ENCODE measurements at regions not wholly inside any gene's neighbourhood (a gene's known extent, or its start where the extent isn't known, plus 50 kb on each side); places are given as distances from the start of the nearest gene placed in this dataset.
"Not testable (repeated sequence)": the region's sequence is repeated elsewhere in the genome, so short reads cannot be mapped to it uniquely, and the experiment has no call there.

GRCh38 chr9:106468431-106468830 lies 394.5 kb upstream of the ZNF462 start:
- FAIRE-seq (no peak), DNase-seq (ENCODE audit: insufficient read length, low spot score) (no peak)

GRCh38 chr9:106478312-106478711 lies 384.7 kb upstream of the ZNF462 start:
- DNase-seq (ENCODE audit: insufficient read length, low spot score), result no peak
- no peak for FAIRE-seq

GRCh38 chr9:106478727-106479126 lies 384.2 kb upstream of the ZNF462 start:
- FAIRE-seq (no peak), DNase-seq (ENCODE audit: insufficient read length, low spot score) (no peak)

DNA sequence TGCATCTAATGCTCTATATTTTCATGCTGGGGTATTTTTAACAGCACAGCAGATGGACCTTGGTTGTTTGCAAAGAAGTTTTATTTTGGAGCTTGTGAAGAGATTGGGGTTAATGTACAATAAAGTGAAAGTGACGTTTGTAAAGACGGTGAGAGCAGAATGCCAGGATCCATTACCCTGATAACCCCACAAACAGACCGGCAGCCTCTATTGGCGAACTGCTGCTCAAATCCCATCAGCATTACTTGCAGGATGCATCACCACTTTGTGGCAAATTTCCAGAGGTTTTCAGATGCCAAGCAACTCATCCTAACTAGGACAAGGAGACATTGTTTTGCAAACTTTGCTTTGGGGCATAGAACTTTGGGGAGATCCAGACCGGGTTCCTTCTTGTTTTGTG lies 383.3 kb upstream of the ZNF462 start:
- DNase-seq (ENCODE audit: insufficient read length, low spot score) (no peak), FAIRE-seq (no peak)

DNA sequence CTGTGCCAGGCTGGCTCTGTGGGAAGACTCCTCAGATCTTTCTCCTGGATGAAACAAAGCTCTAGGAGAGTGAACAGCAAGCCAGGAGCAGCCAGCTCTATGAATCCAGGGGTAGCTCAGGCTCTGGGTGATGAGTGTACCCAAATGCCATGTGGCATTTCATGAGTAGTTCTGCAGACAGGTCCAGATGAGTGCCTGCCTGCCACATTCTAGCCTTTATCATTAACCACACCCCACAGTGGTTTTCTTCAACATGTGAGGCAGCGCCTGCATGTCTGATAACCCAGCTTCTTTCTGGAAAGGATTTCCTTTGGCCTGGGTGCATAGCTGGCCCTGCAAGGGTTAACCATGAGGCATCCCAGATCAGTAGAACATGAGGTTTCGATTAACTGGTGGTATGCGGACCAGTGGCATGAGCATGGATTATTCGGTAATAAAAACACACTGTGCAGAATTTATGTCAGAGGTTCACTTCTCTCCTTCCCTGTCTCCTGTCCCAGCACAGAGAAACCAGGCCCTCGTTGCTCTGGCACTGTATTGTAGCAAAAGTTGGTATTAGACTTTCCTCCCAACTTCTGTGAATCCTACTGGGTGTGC lies 381.9 kb upstream of the ZNF462 start:
- no peak for DNase-seq (ENCODE audit: insufficient read length, low spot score)
- FAIRE-seq, result no peak

DNA sequence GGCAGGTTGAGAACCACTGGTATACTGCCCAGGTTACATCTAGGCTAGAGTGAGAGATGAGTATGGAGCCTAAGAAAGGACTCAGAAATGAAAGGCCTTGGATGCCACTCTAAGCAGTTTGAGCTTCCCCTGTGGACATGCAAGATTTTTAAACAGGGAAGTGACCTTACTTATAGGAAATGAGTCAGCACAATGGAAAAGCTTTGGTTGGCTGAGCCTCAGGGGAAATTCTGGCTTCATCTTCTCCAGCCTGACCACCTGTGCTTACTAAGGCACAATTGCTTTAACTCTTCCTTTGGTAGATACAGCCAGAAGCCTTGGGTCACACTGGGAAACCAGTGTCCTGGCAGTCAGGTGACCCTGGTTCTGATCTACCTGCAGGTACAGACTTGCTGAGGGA lies 380.2 kb upstream of the ZNF462 start:
- FAIRE-seq (no peak), DNase-seq (ENCODE audit: insufficient read length, low spot score) (no peak)

GRCh38 chr9:106486685-106487084 lies 376.3 kb upstream of the ZNF462 start:
- DNase-seq (ENCODE audit: insufficient read length, low spot score), result no peak
- FAIRE-seq, result no peak

GRCh38 chr9:106487266-106487665 lies 375.7 kb upstream of the ZNF462 start:
- no peak for DNase-seq (ENCODE audit: insufficient read length, low spot score)
- no peak for FAIRE-seq

- DNase-seq (ENCODE audit: insufficient read length, low spot score); FAIRE-seq: not testable (repeated sequence)
Measured at GRCh38 chr9:106492126-106492525, 370.8 kb upstream of the ZNF462 start.

GRCh38 chr9:106500171-106500570 lies 362.8 kb upstream of the ZNF462 start:
- no peak for DNase-seq (ENCODE audit: insufficient read length, low spot score)
- no peak for FAIRE-seq

GRCh38 chr9:106501210-106501609 lies 361.8 kb upstream of the ZNF462 start:
- not testable (repeated sequence) for FAIRE-seq

GRCh38 chr9:106502930-106503329 lies 360.0 kb upstream of the ZNF462 start:
- FAIRE-seq, result no peak
- DNase-seq (ENCODE audit: insufficient read length, low spot score), result no peak

More at GRCh38 chr9:106501210-106501609, 361.8 kb upstream of the ZNF462 start:
- DNase-seq (ENCODE audit: insufficient read length, low spot score), result not testable (repeated sequence)

- DNase-seq (ENCODE audit: insufficient read length, low spot score) (no peak), FAIRE-seq (no peak)
Measured at GRCh38 chr9:106503759-106504158, 359.2 kb upstream of the ZNF462 start.

DNA sequence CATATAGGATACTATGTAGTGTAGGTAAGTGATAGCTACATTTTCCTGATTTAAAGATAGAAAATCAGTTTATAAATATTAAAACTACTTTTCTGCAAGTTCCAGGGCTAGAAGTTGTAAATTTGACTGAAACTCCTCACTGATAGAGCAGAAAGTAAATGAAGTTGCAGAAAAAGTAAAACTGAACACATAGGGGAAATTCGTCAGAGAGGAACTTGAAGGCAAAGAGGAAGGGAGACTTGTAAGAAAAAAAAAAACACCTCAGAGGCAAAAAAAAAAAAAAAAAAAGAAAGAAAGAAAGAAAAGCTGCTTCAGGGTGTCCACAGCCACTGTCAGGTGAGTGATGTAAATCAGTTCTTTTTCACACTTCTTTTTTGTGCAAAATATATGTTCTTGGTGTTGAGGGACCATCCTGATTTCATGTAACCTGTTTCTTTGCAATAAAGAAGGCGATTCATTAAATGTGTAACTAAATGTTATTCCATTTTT lies 336.2 kb upstream of the ZNF462 start:
- no peak for FAIRE-seq
- no peak for DNase-seq (ENCODE audit: insufficient read length, low spot score)

- DNase-seq (ENCODE audit: insufficient read length, low spot score) (no peak), FAIRE-seq (no peak)
Measured at GRCh38 chr9:106528158-106528557, 334.8 kb upstream of the ZNF462 start.

- DNase-seq (ENCODE audit: insufficient read length, low spot score) (no peak), FAIRE-seq (no peak)
Measured at GRCh38 chr9:106529616-106530015, 333.4 kb upstream of the ZNF462 start.

DNA sequence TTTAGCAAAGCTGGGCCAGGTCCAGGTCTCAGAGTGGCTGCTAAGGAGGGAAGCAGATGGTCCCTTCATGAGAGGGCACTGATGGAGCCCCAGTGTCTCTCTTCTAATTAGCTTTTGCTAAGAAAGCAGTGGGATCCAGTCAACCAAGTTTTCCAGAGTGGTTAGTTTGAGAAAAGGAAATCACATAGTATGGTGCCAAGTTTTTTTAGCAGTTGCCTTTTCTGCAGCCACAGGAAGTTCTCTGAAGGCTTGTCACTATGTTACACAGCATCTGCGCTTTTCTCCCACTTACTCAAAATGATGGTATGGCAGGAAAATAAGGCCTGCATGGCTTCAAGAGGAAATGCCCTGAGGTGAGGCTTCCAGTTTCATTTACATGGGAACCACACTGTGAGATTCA lies 331.5 kb upstream of the ZNF462 start:
- DNase-seq (ENCODE audit: insufficient read length, low spot score) (no peak), FAIRE-seq (no peak)

DNA sequence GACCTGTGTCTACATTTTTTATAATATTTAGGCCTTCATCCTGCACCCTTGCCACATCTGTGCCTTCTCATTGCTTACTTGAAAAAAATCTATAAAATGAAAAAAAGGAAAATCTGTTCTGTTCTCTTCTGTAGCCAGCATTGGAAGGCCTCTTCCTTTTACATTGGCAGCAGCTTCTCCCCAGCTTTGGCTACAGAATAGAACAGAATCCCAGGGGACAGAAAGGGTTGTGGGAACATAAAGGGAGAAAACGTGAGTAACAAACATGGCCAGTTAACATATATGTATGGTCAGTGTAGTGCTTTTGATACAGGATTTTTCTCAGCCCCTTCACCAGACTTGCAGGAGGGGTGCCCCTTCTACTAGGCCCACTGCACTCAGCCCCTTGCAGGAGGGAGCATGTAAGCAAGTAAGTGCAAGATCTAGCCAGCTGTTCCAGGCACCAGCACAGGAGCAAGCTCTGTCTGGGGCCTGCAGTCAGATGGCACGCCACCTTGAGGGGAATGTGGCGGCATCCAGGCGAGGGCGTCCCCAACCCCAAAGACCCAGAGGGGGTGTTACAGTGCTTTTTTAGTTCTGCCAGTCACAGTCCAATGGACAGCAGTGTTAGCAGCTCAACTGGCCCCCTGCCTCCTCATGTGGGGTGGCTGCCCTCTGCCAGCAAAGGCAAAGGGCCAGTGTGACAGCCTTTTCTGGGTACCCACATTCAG lies 330.5 kb upstream of the ZNF462 start:
- DNase-seq (ENCODE audit: insufficient read length, low spot score) (no peak), FAIRE-seq (no peak)

DNA sequence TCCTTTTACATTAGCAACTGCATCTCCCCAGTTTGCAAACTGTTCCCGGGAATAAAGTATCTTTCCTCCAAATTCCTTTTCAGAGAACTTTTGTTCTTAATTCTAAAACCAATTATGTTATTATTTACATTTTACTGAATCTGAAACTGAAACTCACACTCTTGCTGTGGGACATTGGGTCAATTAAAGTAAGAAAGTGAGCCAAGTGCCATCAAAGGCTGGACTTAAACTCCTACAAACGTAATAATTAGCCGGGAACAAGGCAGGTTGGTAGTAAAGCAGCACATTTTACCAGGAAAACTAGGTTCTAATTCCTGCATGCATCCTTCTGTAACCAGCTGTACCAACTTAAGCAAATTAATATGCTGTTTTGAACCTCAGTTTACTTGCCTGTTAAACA lies 328.2 kb upstream of the ZNF462 start:
- DNase-seq (ENCODE audit: insufficient read length, low spot score) (no peak), FAIRE-seq (no peak)

DNA sequence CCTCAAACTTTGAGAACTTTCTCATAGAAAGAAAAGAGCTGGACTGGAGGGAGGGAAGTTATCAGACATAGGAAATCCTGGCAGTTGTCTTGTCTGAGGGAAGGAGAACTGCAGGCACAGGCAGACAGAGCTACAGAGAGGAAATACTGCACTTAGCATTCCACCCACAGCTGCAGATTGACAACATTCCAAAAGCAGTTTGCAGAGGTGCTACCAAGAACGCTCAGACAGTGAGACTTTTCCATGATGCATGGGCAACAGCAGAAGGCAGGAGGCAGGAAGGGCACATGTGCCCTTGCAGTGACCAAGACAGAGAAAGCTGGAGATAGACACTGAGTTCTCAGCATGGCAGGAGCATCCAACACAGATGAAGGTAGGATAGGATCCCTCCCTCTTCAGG lies 327.5 kb upstream of the ZNF462 start:
- DNase-seq (ENCODE audit: insufficient read length, low spot score), result no peak
- FAIRE-seq, result no peak

- DNase-seq (ENCODE audit: insufficient read length, low spot score) (no peak), FAIRE-seq (no peak)
Measured at GRCh38 chr9:106557996-106558667, 304.8 kb upstream of the ZNF462 start.

DNA sequence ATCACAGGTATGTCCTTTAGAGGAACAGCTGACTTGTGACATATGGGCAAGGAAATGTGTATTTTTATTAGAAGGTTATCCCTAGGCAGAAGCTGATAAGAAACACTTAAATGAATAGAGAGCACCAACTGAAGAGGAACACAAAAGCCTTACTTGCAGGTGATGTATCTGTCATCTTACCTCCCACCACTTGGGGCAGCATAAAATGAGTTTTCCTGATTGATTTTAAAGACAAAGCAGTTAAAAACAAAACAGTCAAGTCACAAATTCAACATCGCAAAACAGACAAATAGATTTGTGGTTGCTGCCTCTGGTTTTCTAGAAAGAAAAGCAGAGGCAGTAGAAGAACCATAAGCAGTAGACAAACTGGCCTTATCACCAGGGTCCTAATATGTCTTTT lies 302.4 kb upstream of the ZNF462 start:
- DNase-seq (ENCODE audit: insufficient read length, low spot score), result no peak
- no peak for FAIRE-seq
